Heart left ventricle (tissue), 13 donors: ENCODE measurements at regions not wholly inside any gene's neighbourhood (a gene's known extent, or its start where the extent isn't known, plus 50 kb on each side); places are given as distances from the start of the nearest gene placed in this dataset.

Source experiments
- CTCF ChIP-seq, 12 donors: fragments of 200-600 bp; sonication (generic) in 4 of 12; IDR thresholded peaks; one replicate each; pipeline versions ENCODE4 v1.5.0 to v1.8.0; 2018 to 2022; ENCODE audit warnings: antibody characterized with exemption in 12 of 12, mild to moderate bottlenecking in 5 of 12
- POLR2A ChIP-seq, 2 donors: fragments of 450-650 bp; IDR thresholded peaks; one replicate each; pipeline ENCODE4 v1.6.1; 2017; ENCODE audit warnings: antibody characterized with exemption in 2 of 2, mild to moderate bottlenecking in 2 of 2, moderate library complexity in 2 of 2
- donor health status: ischemic (EF 13 %, LVEDD 7.1; RV severe dilation, severe dysfunction).
- donor health status: DM: no; HTN: yes; CAD: no.
- donor health status: DM: no; HTN: no; CAD: no.
- donor health status: ischemic (EF 25% LVEDD 6.9; RV normal size, moderate dysfunction).
- donor health status: ischemic (EF 25% LVEDD 5.7; RV mildly dilated, moderate dysfunction).
- donor health status: ischemic (EF 35%, LVEDD 5.7; RV mildly dilated, moderate dysfunction).
- donor health status: nonischemic (EF 11% LVEDD 7.7; RV severe dilation, severe dysfunction).
- donor health status: DM: yes; HTN: yes; CAD: no.
- donor health status: PGD.
- donor health status: ischemic (EF 29% LVEDD 5.4; RV normal size, mild dysfunction).
- donor health status: nonischemic (EF 23%, LVEDD 6.1; RV moderate dilation, normal function).

- TF ChIP-seq CTCF (IDR thresholded peaks at IDR 0.05) (no peak), POLR2A (IDR thresholded peaks at IDR 0.05) (no peak)
These were observed 606.3 kb upstream of the ITGA1 start for GRCh38 chr5:52181403-52181802.
